Psoas muscle (tissue), 7 donors: ENCODE measurements at regions not wholly inside any gene's neighbourhood (a gene's known extent, or its start where the extent isn't known, plus 50 kb on each side); places are given as distances from the start of the nearest gene placed in this dataset.

Source experiments
- ATAC-seq, 4 donors: fragments of 200-7000 bp; cut with Tn5 transposase; one replicate each; pipeline ENCODE4 v1.9.1; 2020; ENCODE audit warnings: moderate library complexity in 3 of 4, mild to moderate bottlenecking in 2 of 4
- DNase-seq, 2 donors: peaks; one replicate each; pipeline ENCODE4 v3.0.0-alpha.2; 2020
- H3K27ac ChIP-seq: fragments of 200-600 bp; one replicate; pipeline ENCODE4 v1.8.0; 2022
- H3K27me3 ChIP-seq, 3 donors: fragments of 200-600 bp in 1 of 3; one replicate each; pipeline versions ENCODE4 v1.6.1 to v1.8.0; 2013 to 2022; ENCODE audit warnings: low read length in 2 of 3, mild to moderate bottlenecking in 2 of 3, moderate library complexity in 1 of 3; ENCODE audit not compliant: insufficient read depth in 3 of 3
- H3K36me3 ChIP-seq, 2 donors: fragments of 200-600 bp in 1 of 2; one replicate each; pipeline versions ENCODE4 v1.6.1 to v1.8.0; 2013 to 2022; ENCODE audit warnings: low read depth in 1 of 2, mild to moderate bottlenecking in 1 of 2, moderate library complexity in 1 of 2; ENCODE audit not compliant: insufficient read depth in 1 of 2
- H3K4me1 ChIP-seq: fragments of 200-600 bp; one replicate; pipeline ENCODE4 v1.8.0; 2022
- H3K4me3 ChIP-seq: fragments of 200-600 bp; one replicate; pipeline ENCODE4 v1.8.0; 2022; ENCODE audit warnings: mild to moderate bottlenecking
- H3K9me3 ChIP-seq: fragments of 200-600 bp; one replicate; pipeline ENCODE4 v1.8.0; 2022
- WGBS, 3 donors: extraction: QIAGEN DNeasy Blood & Tissue Kit; methylation state at CpG; one replicate each; pipeline versions ENCODE4 v1.1.6 to v1.1.7; 2013; 5-methylcytosine and 5-hydroxymethylcytosine counted together
- intact Hi-C, 2 donors: fragments of 100-400 bp; cut with DNase I; formaldehyde crosslinking; loops; one replicate each; pipeline versions ENCODE4 v1.11.0 to v1.14.2; 2022
- TF ChIP-seq, protein P1 (sequence below): fragments of 200-600 bp; IDR thresholded peaks from one replicate; pipeline ENCODE4 v1.8.0; 2022; ENCODE audit warnings: antibody characterized with exemption
- donor health status: healthy with polysubstance abuse.
- donor health status: DM: no; HTN: no; CAD: no; lungs with moderate emphysema.
- donor health status: Bipolar disorder and iron deficiency.
- donor health status: healthy.
- donor health status: DM: yes; HTN: yes; CAD: no.
- donor health status: DM: no; HTN: no; CAD: no.
- donor health status: DM: yes; HTN: yes; CAD: no.

DNA sequence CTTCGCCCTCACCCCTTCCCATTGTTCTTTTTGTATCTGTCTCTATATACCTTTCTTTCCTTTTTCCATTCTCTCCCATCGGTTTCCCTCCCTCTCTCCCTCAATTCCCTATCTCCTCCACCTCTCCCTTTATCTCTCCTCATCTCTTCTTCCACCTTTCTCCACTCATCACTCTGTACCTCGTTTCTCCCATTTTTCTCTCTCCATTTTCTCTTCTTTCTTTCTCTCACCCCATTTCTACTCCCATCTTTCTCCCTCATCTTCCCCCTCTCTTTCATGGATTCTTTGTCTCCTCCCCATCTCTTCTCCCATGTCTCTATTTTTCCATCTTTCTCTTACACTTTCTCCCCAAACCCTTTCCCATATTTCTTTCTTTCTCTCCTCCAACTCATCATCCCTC lies 385.9 kb upstream of the CLINT1 start:
- Histone ChIP-seq H3K36me3 (no peaks in the 10 kb centered on the region), H3K27me3 (peaks cover 0 to 3% (median 0%) of the 10 kb centered on the region in 3 donors), H3K4me3 (no peak overlapping the region), H3K9me3 (no peaks in the 10 kb centered on the region), H3K4me1 (no peaks in the 10 kb centered on the region), H3K27ac (no peak overlapping the region)
- intact Hi-C loops, result no loop called here
- TF ChIP-seq, protein P1, sequence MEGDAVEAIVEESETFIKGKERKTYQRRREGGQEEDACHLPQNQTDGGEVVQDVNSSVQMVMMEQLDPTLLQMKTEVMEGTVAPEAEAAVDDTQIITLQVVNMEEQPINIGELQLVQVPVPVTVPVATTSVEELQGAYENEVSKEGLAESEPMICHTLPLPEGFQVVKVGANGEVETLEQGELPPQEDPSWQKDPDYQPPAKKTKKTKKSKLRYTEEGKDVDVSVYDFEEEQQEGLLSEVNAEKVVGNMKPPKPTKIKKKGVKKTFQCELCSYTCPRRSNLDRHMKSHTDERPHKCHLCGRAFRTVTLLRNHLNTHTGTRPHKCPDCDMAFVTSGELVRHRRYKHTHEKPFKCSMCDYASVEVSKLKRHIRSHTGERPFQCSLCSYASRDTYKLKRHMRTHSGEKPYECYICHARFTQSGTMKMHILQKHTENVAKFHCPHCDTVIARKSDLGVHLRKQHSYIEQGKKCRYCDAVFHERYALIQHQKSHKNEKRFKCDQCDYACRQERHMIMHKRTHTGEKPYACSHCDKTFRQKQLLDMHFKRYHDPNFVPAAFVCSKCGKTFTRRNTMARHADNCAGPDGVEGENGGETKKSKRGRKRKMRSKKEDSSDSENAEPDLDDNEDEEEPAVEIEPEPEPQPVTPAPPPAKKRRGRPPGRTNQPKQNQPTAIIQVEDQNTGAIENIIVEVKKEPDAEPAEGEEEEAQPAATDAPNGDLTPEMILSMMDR, result no peak
- WGBS, 3 donors, result 74 to 92% (median 82%) methylated on average over 3 of the region's 3 CpGs
- DNase-seq, result no peak
- ATAC-seq, result no peak

DNA sequence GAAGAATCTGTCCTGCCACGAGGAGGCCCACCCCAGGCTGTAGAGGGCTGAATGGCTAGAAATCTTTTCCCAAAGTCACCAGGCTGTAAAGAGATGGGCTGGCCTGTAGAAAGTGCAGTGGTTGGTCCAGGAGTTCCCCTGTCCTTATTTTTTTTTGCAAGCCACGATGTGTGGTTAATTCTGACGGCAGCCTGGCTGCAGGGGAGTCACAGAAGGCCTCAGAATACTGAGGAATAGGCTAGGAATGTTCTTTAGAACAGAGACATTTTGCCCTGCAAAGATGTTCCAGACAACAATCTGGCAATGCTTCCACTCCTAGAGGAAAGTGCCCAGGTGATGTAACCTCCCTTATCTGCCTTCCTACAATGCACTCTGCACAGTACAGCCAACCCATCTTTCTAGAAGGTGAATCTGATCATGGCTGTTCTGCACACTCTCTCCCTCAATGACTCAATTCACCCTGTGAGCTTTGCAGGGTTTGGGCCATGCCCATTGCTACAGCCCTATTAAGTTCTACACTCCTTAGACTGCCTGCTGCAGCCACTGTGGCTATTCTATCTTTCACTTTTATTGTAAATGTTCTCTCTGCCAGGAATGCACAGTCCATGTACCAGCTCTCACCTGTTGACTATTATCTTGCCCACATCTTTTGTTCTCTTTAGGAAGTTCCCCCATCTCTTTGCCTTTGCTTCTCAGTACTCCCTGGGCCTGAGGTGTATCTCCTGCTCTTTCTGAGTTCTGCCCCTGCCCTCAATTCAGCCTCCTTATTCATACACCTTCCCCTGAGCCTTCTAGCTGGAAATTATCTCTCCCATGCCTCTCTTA lies 377.8 kb upstream of the CLINT1 start:
- TF ChIP-seq, protein P1, result no peak
- ATAC-seq (no peak), DNase-seq (no peak)
- Histone ChIP-seq H3K4me3 (no peak overlapping the region), H3K4me1 (no peaks in the 10 kb centered on the region), H3K9me3 (no peaks in the 10 kb centered on the region), H3K27ac (no peak overlapping the region), H3K36me3 (no peaks in the 10 kb centered on the region), H3K27me3 (no peaks in the 10 kb centered on the region)
- intact Hi-C loops, result no loop called here
- 52 to 55% (median 54%) methylated on average over 3 of the region's 3 CpGs for WGBS, 3 donors

- no peaks in the 10 kb centered on the region for H3K27me3 ChIP-seq
- H3K4me1 ChIP-seq, result no peaks in the 10 kb centered on the region
- H3K9me3 ChIP-seq, result no peaks in the 10 kb centered on the region
- intact Hi-C loops, result no loop called here
- no peak overlapping the region for H3K27ac ChIP-seq
- ATAC-seq (no peak), DNase-seq (no peak)
- TF ChIP-seq, protein P1, result no peak
- H3K4me3 ChIP-seq, result no peak overlapping the region
- no peaks in the 10 kb centered on the region for H3K36me3 ChIP-seq
- WGBS, 3 donors, result 42 to 49% (median 46%) methylated on average over 4 of the region's 4 CpGs
Measured at GRCh38 chr5:158235159-158235547, 376.2 kb upstream of the CLINT1 start.

DNA sequence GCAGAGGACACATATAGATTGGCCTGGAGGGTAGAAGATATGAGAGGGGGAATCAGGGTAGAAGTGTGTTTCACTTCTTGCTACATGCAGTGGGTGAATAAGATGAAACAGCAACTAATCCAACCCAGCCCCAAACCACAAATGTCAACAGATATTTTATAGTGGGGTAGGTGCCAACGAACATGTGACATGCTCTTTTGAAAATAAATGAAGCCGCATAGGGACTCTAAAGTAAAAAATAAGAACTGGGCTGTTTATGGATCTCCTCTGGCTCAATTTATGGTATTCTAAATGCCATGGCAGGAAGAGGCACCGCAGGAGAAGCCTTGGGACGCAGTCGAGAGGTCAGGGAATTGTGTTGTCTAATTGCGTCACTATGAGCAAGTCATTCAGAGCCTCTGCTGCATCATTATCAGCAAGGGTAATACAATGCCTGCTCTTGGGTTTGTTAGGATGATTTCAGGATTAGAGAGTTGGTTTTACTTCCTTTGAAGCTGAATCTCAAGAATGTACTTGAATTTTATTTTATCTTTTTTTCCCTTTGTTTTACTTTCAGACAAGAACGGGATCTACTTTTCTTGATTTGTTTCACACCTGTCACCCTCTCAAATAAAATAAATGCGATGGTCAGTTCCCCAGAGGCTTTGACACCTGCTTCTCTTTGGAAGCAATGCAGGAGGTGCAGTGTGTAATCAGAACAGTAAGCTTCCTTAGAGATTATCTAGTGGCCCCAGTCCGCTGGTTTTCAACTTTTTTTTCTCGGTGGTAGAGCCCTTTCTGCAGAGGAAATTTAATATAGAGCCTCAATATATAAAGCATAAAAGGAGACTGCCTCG lies 375.6 kb upstream of the CLINT1 start:
- WGBS, 3 donors, result 29 to 35% (median 35%) methylated on average over 11 of the region's 11 CpGs
- H3K27ac ChIP-seq, result no peak overlapping the region
- no peaks in the 10 kb centered on the region for H3K36me3 ChIP-seq
- no peaks in the 10 kb centered on the region for H3K4me1 ChIP-seq
- no peaks in the 10 kb centered on the region for H3K9me3 ChIP-seq
- intact Hi-C loops, result no loop called here
- H3K4me3 ChIP-seq, result no peak overlapping the region
- ATAC-seq (no peak), DNase-seq (no peak)
- TF ChIP-seq, protein P1, result no peak
- no peaks in the 10 kb centered on the region for H3K27me3 ChIP-seq
